HepG2 (cell line): ENCODE measurements at regions not wholly inside any gene's neighbourhood (a gene's known extent, or its start where the extent isn't known, plus 50 kb on each side); places are given as distances from the start of the nearest gene placed in this dataset.

Source experiments
- ATAC-seq: fragments of 200-7000 bp; cut with Tn5 transposase; 3 replicates; pipeline ENCODE4 v1.9.1; 2020; ENCODE audit warnings: mild to moderate bottlenecking, moderate library complexity
- BruUV-seq: library from RNA; stranded (reverse); fragments of 400-500 nt; replicated peaks from 2 replicates; lab custom pipeline; 2021; lab: Mats Ljungman, UMichigan
- CTCF ChIA-PET: fragments of 300-600 bp; formaldehyde crosslinking; extraction: SDS; loops from one replicate; lab custom pipeline; 2021; ENCODE audit warnings: low total read pairs, inconsistent platforms, low intra/inter-chr PET ratio; lab: Yijun Ruan, JAX
- POLR2A ChIA-PET: fragments of 350-600 bp; sonication (Branson Sonifier 250); formaldehyde crosslinking; loops from one replicate; lab custom pipeline; 2020; ENCODE audit warnings: antibody characterized with exemption, inconsistent platforms; lab: Yijun Ruan, JAX
- DNase-seq: peaks from one replicate; pipeline ENCODE4 v3.0.0-alpha.2; 2015; ENCODE audit warnings: low spot score
- FAIRE-seq: peaks from 3 replicates; lab custom pipeline; 2011; peaks lifted over from hg19 to GRCh38; lab: Jason Lieb, UNC
- H2AFZ ChIP-seq: one replicate; pipeline ENCODE4 v1.6.1; 2011; ENCODE audit warnings: low read length, inconsistent platforms
- H3K27ac ChIP-seq: fragments of 300-600 bp; 3 replicates; pipeline ENCODE4 v1.8.0; 2011; ENCODE audit warnings: mixed run types, mild to moderate bottlenecking, mixed read lengths, low read length, inconsistent platforms; ENCODE audit not compliant: insufficient read depth; ENCODE audit errors: extremely low read length
- H3K27me3 ChIP-seq, 2 experiments: fragments of 200-600 bp in 1 of 2; 2 replicates in 1 of 2; 3 replicates in 1 of 2; pipeline versions ENCODE4 v1.6.0 to v1.8.0; 2011; ENCODE audit warnings: low read length in 2 of 2, mild to moderate bottlenecking in 2 of 2, moderate library complexity in 2 of 2, inconsistent platforms in 1 of 2; ENCODE audit not compliant: insufficient read depth in 2 of 2, control insufficient read depth in 1 of 2
- H3K36me3 ChIP-seq, 2 experiments: fragments of 200-600 bp in 1 of 2; replicated peaks in 1 of 2; 2 replicates in 1 of 2; 3 replicates in 1 of 2; pipeline versions ENCODE4 v1.5.1 to v1.8.0; 2011; ENCODE audit warnings: low read length in 2 of 2, inconsistent platforms in 1 of 2; ENCODE audit not compliant: insufficient read depth in 2 of 2, control insufficient read depth in 1 of 2
- H3K4me1 ChIP-seq: 2 replicates; pipeline ENCODE4 v1.5.1; 2012; ENCODE audit warnings: low read length, inconsistent platforms; ENCODE audit not compliant: insufficient read depth
- H3K4me2 ChIP-seq: 2 replicates; pipeline ENCODE4 v1.6.0; 2011; ENCODE audit warnings: low read depth, low read length, inconsistent platforms
- H3K4me3 ChIP-seq, 3 experiments: fragments of 200-600 bp in 1 of 3; sonication (generic), shearing (Covaris generic) in 1 of 3; replicated peaks in 1 of 3; 2 replicates each; pipeline ENCODE4 v1.5.1; 2011 to 2016; ENCODE audit warnings: low read length in 3 of 3, inconsistent platforms in 2 of 3, low read depth in 2 of 3, mild to moderate bottlenecking in 2 of 3, control low read depth in 1 of 3, mixed read lengths in 1 of 3; ENCODE audit not compliant: insufficient read depth in 1 of 3
- H3K79me2 ChIP-seq: one replicate; pipeline ENCODE4 v1.6.1; 2011; ENCODE audit warnings: low read length, inconsistent platforms; ENCODE audit not compliant: insufficient read depth
- H3K9ac ChIP-seq: 2 replicates; pipeline ENCODE4 v1.6.0; 2011; ENCODE audit warnings: mild to moderate bottlenecking, low read depth, low read length, inconsistent platforms; ENCODE audit not compliant: insufficient read depth
- H3K9me3 ChIP-seq: 2 replicates; pipeline ENCODE4 v1.5.1; 2012; ENCODE audit warnings: mild to moderate bottlenecking, low read length
- H4K20me1 ChIP-seq: 2 replicates; pipeline ENCODE4 v1.6.0; 2011; ENCODE audit warnings: inconsistent platforms, mild to moderate bottlenecking, low read length, moderate library complexity; ENCODE audit not compliant: insufficient read depth
- KAT7 ChIP-seq: IDR thresholded peaks from 2 replicates; pipeline ENCODE4 v1.6.1; 2018; ENCODE audit warnings: borderline replicate concordance, missing compliant biosample characterization
- TEAD2 ChIP-seq: sonication (generic); formaldehyde crosslinking; IDR thresholded peaks from 2 replicates; pipeline ENCODE4 v1.9.0; 2021; ENCODE audit warnings: missing genetic modification reagents
- TERF1 ChIP-seq: sonication (generic); formaldehyde crosslinking; IDR thresholded peaks from 2 replicates; pipeline ENCODE4 v1.8.0; 2022; ENCODE audit warnings: mild to moderate bottlenecking, missing genetic modification reagents, moderate library complexity
- ZBTB20 ChIP-seq: sonication (generic); formaldehyde crosslinking; IDR thresholded peaks from 2 replicates; pipeline ENCODE4 v1.8.1; 2023; ENCODE audit warnings: missing genetic modification reagents, low read depth, mild to moderate bottlenecking, borderline replicate concordance
- ZNF232 ChIP-seq: sonication (generic); formaldehyde crosslinking; IDR thresholded peaks from 2 replicates; pipeline ENCODE4 v1.4.0; 2020; ENCODE audit warnings: missing genetic modification reagents, borderline replicate concordance
- ZNF446 ChIP-seq: sonication (generic); formaldehyde crosslinking; IDR thresholded peaks from 2 replicates; pipeline ENCODE4 v1.5.0; 2020; ENCODE audit warnings: mild to moderate bottlenecking, missing genetic modification reagents
- ZNF562 ChIP-seq: sonication (generic); formaldehyde crosslinking; IDR thresholded peaks from 2 replicates; pipeline ENCODE4 v1.8.0; 2022; ENCODE audit warnings: missing genetic modification reagents, borderline replicate concordance
- ZNF75D ChIP-seq: sonication (generic); formaldehyde crosslinking; IDR thresholded peaks from 2 replicates; pipeline ENCODE4 v1.8.1; 2023; ENCODE audit warnings: missing genetic modification reagents, mild to moderate bottlenecking, borderline replicate concordance
- ZNF883 ChIP-seq: sonication (generic); formaldehyde crosslinking; IDR thresholded peaks from 2 replicates; pipeline ENCODE4 v1.5.1; 2020; ENCODE audit warnings: mild to moderate bottlenecking, missing genetic modification reagents; ENCODE audit errors: not compliant biosample characterization
- WGBS: methylation state at CpG from one replicate; pipeline ENCODE4 v1.1.6; 2017; ENCODE audit warnings: low lambda C conversion rate; 5-methylcytosine and 5-hydroxymethylcytosine counted together
- in situ Hi-C: cut with HindIII; loops from 2 replicates; pipeline ENCODE4 v1.10.0; 2017; ENCODE audit warnings: low pct_unique_long_range_greater_than_20kb; ENCODE audit not compliant: extremely low pct_ligation_motif_present
- intact Hi-C: fragments of 100-400 bp; cut with micrococcal nuclease; formaldehyde crosslinking; loops from one replicate; pipeline ENCODE4 v1.10.0; 2022; ENCODE audit not compliant: unreplicated experiment
- TF ChIP-seq, protein P1 (sequence below): sonication (generic); formaldehyde crosslinking; IDR thresholded peaks from 2 replicates; pipeline ENCODE4 v1.5.0; 2020; ENCODE audit warnings: missing genetic modification reagents
- TF ChIP-seq, protein P2 (sequence below): IDR thresholded peaks from 2 replicates; pipeline ENCODE4 v1.6.1; 2016
- TF ChIP-seq, protein P3 (sequence below): fragments of 450-650 bp; IDR thresholded peaks from 2 replicates; pipeline ENCODE4 v1.6.1; 2017; ENCODE audit warnings: mild to moderate bottlenecking

GRCh38 chrX:6885396-6885795, 262.1 kb upstream of the STS start:
- Histone ChIP-seq H3K4me2 (no peak overlapping the region), H3K4me1 (no peaks in the 10 kb centered on the region), H3K36me3 (no peaks in the 10 kb centered on the region), H2AFZ (no peak overlapping the region), H3K9ac (no peak overlapping the region), H3K79me2 (no peaks in the 10 kb centered on the region), H3K27ac (no peak overlapping the region), H3K9me3 (no peaks in the 10 kb centered on the region; the same call in 1 of the 2 replicates), H3K27me3 (no peaks in the 10 kb centered on the region), H4K20me1 (no peaks in the 10 kb centered on the region), H3K4me3 (no peak overlapping the region)
- no peak for ATAC-seq
- ChIA-PET POLR2A (no interaction called here), CTCF (no interaction called here)
- no peak for FAIRE-seq
- DNase-seq = no peak
- no TSS peak for BruUV-seq
- intact Hi-C loops (no loop called here), in situ Hi-C loops (no loop called here)
- WGBS = 0% methylated on average over 1 of the region's 2 CpGs
- no peak for TF ChIP-seq TERF1

DNA sequence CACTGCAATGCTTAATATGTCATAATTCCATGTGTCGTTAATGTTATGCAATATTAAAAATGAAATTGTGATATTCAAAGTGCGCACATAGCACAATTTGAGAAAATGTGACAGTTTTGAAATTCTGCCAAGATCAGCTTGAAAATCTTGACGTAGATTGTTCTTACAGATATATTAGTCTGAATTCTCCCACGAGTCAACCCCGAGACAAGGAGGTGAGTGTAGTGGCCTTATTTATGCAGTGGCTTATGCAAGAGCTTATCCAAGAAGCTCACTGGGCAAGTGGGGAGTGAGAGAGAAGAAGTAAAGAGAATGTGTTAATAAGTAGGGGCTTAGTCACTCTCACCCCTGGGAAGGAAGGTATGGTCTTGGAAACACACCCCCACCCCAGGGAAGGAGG, 286.1 kb upstream of the STS start:
- Histone ChIP-seq H3K79me2 (no peaks in the 10 kb centered on the region), H3K36me3 (no peaks in the 10 kb centered on the region), H3K27me3 (no peaks in the 10 kb centered on the region), H3K27ac (no peak overlapping the region), H4K20me1 (no peaks in the 10 kb centered on the region), H3K4me1 (no peaks in the 10 kb centered on the region), H3K4me3 (no peak overlapping the region), H3K4me2 (no peak overlapping the region), H2AFZ (no peak overlapping the region), H3K9me3 (peaks cover 12% of the 10 kb centered on the region), H3K9ac (no peak overlapping the region)
- no TSS peak for BruUV-seq
- FAIRE-seq = no peak
- CTCF ChIA-PET = no interaction called here
- in situ Hi-C loops (no loop called here), intact Hi-C loops (no loop called here)
- POLR2A ChIA-PET = no interaction called here
- no peak for ATAC-seq
- DNase-seq = no peak
- 39% methylated on average over 5 of the region's 5 CpGs for WGBS
- TF ChIP-seq, protein P1, sequence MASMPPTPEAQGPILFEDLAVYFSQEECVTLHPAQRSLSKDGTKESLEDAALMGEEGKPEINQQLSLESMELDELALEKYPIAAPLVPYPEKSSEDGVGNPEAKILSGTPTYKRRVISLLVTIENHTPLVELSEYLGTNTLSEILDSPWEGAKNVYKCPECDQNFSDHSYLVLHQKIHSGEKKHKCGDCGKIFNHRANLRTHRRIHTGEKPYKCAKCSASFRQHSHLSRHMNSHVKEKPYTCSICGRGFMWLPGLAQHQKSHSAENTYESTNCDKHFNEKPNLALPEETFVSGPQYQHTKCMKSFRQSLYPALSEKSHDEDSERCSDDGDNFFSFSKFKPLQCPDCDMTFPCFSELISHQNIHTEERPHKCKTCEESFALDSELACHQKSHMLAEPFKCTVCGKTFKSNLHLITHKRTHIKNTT (CRISPR knock-in tag) = no peak
- TF ChIP-seq, protein P2, sequence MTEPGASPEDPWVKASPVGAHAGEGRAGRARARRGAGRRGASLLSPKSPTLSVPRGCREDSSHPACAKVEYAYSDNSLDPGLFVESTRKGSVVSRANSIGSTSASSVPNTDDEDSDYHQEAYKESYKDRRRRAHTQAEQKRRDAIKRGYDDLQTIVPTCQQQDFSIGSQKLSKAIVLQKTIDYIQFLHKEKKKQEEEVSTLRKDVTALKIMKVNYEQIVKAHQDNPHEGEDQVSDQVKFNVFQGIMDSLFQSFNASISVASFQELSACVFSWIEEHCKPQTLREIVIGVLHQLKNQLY (CRISPR knock-in tag) = no peak
- TF ChIP-seq, protein P3, sequence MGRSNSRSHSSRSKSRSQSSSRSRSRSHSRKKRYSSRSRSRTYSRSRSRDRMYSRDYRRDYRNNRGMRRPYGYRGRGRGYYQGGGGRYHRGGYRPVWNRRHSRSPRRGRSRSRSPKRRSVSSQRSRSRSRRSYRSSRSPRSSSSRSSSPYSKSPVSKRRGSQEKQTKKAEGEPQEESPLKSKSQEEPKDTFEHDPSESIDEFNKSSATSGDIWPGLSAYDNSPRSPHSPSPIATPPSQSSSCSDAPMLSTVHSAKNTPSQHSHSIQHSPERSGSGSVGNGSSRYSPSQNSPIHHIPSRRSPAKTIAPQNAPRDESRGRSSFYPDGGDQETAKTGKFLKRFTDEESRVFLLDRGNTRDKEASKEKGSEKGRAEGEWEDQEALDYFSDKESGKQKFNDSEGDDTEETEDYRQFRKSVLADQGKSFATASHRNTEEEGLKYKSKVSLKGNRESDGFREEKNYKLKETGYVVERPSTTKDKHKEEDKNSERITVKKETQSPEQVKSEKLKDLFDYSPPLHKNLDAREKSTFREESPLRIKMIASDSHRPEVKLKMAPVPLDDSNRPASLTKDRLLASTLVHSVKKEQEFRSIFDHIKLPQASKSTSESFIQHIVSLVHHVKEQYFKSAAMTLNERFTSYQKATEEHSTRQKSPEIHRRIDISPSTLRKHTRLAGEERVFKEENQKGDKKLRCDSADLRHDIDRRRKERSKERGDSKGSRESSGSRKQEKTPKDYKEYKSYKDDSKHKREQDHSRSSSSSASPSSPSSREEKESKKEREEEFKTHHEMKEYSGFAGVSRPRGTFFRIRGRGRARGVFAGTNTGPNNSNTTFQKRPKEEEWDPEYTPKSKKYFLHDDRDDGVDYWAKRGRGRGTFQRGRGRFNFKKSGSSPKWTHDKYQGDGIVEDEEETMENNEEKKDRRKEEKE = no peak
- TF ChIP-seq TEAD2 (CRISPR knock-in tag) (no peak), ZNF883 (CRISPR knock-in tag) (no peak), KAT7 (CRISPR knock-in tag) (no peak), ZBTB20 (no peak), ZNF446 (CRISPR knock-in tag) (no peak), ZNF232 (CRISPR knock-in tag) (no peak), ZNF75D (CRISPR knock-in tag) (no peak), ZNF562 (no peak)
